NCI-H69 (cell line): ENCODE measurements at regions not wholly inside any gene's neighbourhood (a gene's known extent, or its start where the extent isn't known, plus 50 kb on each side); places are given as distances from the start of the nearest gene placed in this dataset.
"Not testable (repeated sequence)": the region's sequence is repeated elsewhere in the genome, so short reads cannot be mapped to it uniquely, and the experiment has no call there.

Experiments used
- DNase-seq: peaks from one replicate; lab custom pipeline; 2025; lab: John Stamatoyannopoulos, UW

- not testable (repeated sequence) for DNase-seq
Measured at GRCh38 chr1:176396604-176397395, 66.2 kb upstream of the PAPPA2 start.

- DNase-seq, result no peak
Measured at GRCh38 chr1:176391621-176392020, 71.4 kb upstream of the PAPPA2 start.

GRCh38 chr1:176384841-176385240 lies 78.1 kb upstream of the PAPPA2 start:
- no peak for DNase-seq

GRCh38 chr1:176382163-176382562 lies 80.8 kb upstream of the PAPPA2 start:
- no peak for DNase-seq

- no peak for DNase-seq
Measured at GRCh38 chr1:176379626-176380339, 83.2 kb upstream of the PAPPA2 start.

- peak; percentile 66 for DNase-seq
Measured at GRCh38 chr1:176374967-176375569, 87.9 kb upstream of the PAPPA2 start.

- DNase-seq, result no peak
Measured at GRCh38 chr1:176364236-176364905, 98.6 kb upstream of the PAPPA2 start.

- DNase-seq, result not testable (repeated sequence)
Measured at GRCh38 chr1:176349135-176349715, 113.8 kb upstream of the PAPPA2 start.

- no peak for DNase-seq
Measured at GRCh38 chr1:176341656-176342055, 121.3 kb upstream of the PAPPA2 start.

GRCh38 chr1:176338877-176339276 lies 124.1 kb upstream of the PAPPA2 start:
- no peak for DNase-seq

- no peak for DNase-seq
Measured at GRCh38 chr1:176330782-176331181, 123.7 kb upstream of the COP1 start.

GRCh38 chr1:176325664-176326063 lies 118.6 kb upstream of the COP1 start:
- DNase-seq, result no peak

GRCh38 chr1:176323472-176323871 lies 116.4 kb upstream of the COP1 start:
- DNase-seq, result no peak

- DNase-seq, result no peak
Measured at GRCh38 chr1:176315519-176316220, 108.6 kb upstream of the COP1 start.

GRCh38 chr1:176296602-176297001 lies 89.5 kb upstream of the COP1 start:
- not testable (repeated sequence) for DNase-seq

GRCh38 chr1:176285996-176286395 lies 78.9 kb upstream of the COP1 start:
- DNase-seq, result no peak

GRCh38 chr1:176271572-176271971 lies 64.5 kb upstream of the COP1 start:
- DNase-seq, result no peak
